ENCODE measurements at regions not wholly inside any gene's neighbourhood (a gene's known extent, or its start where the extent isn't known, plus 50 kb on each side); places are given as distances from the start of the nearest gene placed in this dataset.

DNA sequence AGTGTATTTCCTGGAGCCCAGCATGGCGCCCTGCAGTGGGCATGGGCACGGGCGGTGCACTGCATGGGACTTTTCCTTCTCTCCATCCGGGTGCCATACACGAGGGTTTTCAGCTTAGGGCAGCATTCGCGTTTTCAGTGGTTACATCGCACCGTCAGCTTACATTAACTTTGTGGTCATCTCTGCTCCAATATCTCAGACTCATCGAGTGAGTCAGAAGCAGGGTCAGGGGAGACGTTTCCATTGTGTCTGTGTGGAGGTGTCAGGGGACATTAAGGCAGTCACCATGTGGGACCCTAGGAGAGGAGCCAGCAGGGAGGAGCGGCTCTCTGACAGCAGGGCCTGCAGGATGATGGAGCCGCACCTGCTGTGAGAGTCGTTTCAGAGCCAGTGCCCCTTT lies 541.0 kb downstream of the FGF9 start:
- TF ChIP-seq, protein P1, sequence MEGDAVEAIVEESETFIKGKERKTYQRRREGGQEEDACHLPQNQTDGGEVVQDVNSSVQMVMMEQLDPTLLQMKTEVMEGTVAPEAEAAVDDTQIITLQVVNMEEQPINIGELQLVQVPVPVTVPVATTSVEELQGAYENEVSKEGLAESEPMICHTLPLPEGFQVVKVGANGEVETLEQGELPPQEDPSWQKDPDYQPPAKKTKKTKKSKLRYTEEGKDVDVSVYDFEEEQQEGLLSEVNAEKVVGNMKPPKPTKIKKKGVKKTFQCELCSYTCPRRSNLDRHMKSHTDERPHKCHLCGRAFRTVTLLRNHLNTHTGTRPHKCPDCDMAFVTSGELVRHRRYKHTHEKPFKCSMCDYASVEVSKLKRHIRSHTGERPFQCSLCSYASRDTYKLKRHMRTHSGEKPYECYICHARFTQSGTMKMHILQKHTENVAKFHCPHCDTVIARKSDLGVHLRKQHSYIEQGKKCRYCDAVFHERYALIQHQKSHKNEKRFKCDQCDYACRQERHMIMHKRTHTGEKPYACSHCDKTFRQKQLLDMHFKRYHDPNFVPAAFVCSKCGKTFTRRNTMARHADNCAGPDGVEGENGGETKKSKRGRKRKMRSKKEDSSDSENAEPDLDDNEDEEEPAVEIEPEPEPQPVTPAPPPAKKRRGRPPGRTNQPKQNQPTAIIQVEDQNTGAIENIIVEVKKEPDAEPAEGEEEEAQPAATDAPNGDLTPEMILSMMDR (conservative IDR thresholded peaks at IDR 0.05; ENCODE audit: low read length): no peak
- no peak for TF ChIP-seq EZH2phosphoT487 (IDR thresholded peaks at IDR 0.05; ENCODE audit: borderline replicate concordance)
